ENCODE measurements at regions not wholly inside any gene's neighbourhood (a gene's known extent, or its start where the extent isn't known, plus 50 kb on each side); places are given as distances from the start of the nearest gene placed in this dataset.

DNA sequence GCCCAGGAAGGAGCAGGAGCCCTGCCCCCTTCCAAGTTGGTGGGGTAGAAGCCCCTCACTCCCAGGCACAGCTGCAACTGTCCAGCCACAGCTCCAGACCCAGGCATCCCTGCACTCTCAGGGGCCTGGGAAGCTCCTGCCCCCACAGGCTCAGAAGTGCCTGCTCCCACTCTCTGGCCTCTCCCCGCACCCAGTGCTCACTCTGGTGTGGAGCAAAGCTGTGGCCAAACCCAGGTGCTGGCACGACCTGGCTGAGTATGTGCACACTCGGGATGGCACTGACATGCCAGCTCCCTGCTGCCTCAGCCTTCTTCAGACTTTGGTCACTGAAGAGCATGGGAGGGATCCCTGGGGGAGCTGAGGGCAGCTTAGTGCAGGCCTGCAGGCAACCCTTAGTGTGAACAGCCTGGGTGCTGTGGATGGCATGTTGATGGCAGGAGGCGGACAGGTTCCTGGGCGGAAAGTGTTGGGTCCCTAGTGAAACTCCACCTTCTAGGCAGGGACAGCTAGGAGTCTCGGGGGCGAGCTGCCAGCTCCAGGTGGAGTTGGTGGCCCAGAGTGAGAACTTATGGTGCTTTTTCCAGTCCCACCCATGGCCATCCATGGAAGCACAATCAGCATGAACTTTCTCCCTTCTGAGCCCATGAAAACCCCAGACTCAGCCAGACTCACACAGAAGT lies 489.2 kb upstream of the ROBO2 start:
- Mint-ChIP-seq H3K9me3 (peaks cover 4% of the 10 kb centered on the region), H3K27ac (no peak overlapping the region), H3K27me3 (ENCODE audit: low read depth) (no peaks in the 10 kb centered on the region), H3K4me1 (ENCODE audit: low read depth) (no peaks in the 10 kb centered on the region), H3K4me3 (no peak overlapping the region), H3K36me3 (ENCODE audit: low read depth) (no peaks in the 10 kb centered on the region)
- intact Hi-C loops (cut with micrococcal nuclease): no loop called here
- DNase-seq: no peak
- CTCF ChIA-PET: no interaction called here

DNA sequence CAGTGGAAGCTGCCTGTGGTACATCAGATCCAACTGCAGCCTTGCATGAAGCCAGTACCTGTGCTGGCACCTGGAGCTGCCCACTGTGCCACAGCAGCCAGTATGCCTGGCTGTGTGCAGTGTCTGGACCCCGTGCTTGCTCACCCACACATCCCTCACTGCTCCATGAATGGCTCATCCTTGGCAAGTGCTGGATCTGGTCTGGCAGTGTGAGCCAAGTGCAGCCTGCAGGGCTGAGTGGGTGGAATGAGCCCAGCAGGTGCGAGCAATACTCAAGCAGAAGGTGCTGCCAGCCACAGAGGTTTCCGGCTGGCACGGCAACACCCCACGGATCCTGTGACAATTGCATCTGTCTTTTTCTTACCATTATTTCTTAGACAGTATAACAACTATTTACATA lies 488.2 kb upstream of the ROBO2 start:
- no peaks in the 10 kb centered on the region for H3K27me3 Mint-ChIP-seq (ENCODE audit: low read depth)
- H3K4me3 Mint-ChIP-seq: no peak overlapping the region
- H3K27ac Mint-ChIP-seq: no peak overlapping the region
- CTCF ChIA-PET: interaction anchor here (0.6 kb wide), 1 partner anchor 113 kb away, joined by 3 read pairs; no protein-coding TSS in a partner anchor
- DNase-seq: no peak
- peaks cover 4% of the 10 kb centered on the region for H3K9me3 Mint-ChIP-seq
- no peaks in the 10 kb centered on the region for H3K4me1 Mint-ChIP-seq (ENCODE audit: low read depth)
- no peaks in the 10 kb centered on the region for H3K36me3 Mint-ChIP-seq (ENCODE audit: low read depth)
- intact Hi-C loops (cut with micrococcal nuclease): no loop called here

DNA sequence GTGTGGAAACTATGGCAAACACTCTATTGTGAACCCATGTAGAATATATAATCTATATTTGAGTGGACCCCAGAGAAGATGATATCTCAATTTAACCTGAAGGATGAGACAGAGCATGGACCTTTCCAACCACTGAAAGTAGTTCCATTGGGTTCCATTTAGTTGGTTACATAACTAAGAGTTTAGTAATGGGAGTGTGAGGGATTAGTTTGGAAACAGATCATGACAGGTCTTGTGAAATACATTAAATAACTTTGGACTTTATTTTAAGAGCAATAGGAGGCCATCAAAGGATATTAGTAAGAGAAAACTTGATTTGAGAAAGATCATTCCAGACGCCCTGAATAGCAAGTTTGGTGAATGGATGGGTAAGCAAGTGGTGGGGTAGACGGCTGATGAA lies 487.2 kb upstream of the ROBO2 start:
- H3K4me3 Mint-ChIP-seq: no peak overlapping the region
- intact Hi-C loops (cut with micrococcal nuclease): no loop called here
- peaks cover 4% of the 10 kb centered on the region for H3K9me3 Mint-ChIP-seq
- no peaks in the 10 kb centered on the region for H3K4me1 Mint-ChIP-seq (ENCODE audit: low read depth)
- CTCF ChIA-PET: no interaction called here
- no peak for DNase-seq
- H3K36me3 Mint-ChIP-seq (ENCODE audit: low read depth): no peaks in the 10 kb centered on the region
- no peaks in the 10 kb centered on the region for H3K27me3 Mint-ChIP-seq (ENCODE audit: low read depth)
- H3K27ac Mint-ChIP-seq: no peak overlapping the region

DNA sequence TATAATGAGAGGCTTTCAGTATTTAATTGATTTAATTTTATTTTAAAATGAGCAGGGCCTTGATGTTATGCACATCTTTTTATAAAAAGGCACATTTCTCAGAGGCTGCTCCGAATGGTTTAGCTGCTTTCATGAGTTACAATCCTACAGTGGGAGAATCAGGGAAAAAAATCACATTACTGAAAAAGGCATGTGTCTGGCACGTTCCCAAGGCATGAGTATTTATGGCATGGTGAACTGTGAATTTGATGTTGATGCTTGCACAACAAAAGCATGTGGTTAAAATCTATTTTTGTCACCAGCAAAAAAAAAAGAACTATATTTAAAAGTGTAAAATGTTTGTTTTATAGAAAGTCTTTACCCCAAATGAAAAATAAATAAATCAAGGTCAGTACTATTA lies 485.2 kb upstream of the ROBO2 start:
- intact Hi-C loops (cut with micrococcal nuclease): no loop called here
- no peaks in the 10 kb centered on the region for H3K27me3 Mint-ChIP-seq (ENCODE audit: low read depth)
- no peak overlapping the region for H3K4me3 Mint-ChIP-seq

DNA sequence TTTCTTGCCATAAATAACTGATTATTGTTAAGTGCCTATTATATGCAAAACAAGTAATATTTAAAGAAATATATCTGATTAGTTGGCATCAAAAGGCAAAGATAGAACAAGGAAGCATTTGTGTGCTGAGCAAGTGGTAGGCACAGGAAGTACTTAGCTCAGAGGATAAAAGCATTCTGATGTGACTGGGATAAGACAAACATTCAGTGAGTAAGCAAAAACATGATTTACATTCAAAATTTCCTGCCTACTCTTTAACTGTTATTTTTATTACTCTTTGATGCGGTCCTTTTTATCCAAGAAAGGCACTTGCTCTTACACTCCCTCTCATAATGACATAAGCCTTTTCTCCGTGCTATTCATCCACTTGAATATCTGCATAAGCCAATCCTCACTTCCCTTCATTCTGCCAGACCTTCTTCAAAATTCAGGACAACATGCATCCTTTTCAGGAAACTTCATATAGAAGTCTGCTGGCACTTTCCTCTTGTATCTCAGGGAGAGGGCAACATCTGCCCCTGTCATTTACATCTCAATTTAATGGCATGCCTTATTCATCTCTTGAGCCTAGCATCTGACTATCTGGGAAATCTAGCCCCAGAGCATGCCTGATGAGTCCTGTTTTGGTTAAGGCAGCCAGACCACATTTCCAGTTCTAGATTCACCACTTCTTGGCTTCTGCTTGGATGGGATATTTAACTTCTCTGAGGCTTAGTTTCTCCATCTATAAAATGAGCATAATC lies 478.2 kb upstream of the ROBO2 start:
- Mint-ChIP-seq H3K27me3 (ENCODE audit: low read depth) (no peaks in the 10 kb centered on the region), H3K4me1 (ENCODE audit: low read depth) (no peaks in the 10 kb centered on the region), H3K4me3 (no peak overlapping the region), H3K36me3 (ENCODE audit: low read depth) (no peaks in the 10 kb centered on the region), H3K9me3 (peaks cover 5% of the 10 kb centered on the region), H3K27ac (no peak overlapping the region)
- CTCF ChIA-PET: no interaction called here
- DNase-seq: no peak
- intact Hi-C loops (cut with micrococcal nuclease): no loop called here

More for the DNA sequence above, 485.2 kb upstream of the ROBO2 start:
- Mint-ChIP-seq H3K9me3 (peaks cover 7% of the 10 kb centered on the region), H3K4me1 (ENCODE audit: low read depth) (no peaks in the 10 kb centered on the region), H3K36me3 (ENCODE audit: low read depth) (no peaks in the 10 kb centered on the region), H3K27ac (no peak overlapping the region)
- CTCF ChIA-PET: no interaction called here
- no peak for DNase-seq

DNA sequence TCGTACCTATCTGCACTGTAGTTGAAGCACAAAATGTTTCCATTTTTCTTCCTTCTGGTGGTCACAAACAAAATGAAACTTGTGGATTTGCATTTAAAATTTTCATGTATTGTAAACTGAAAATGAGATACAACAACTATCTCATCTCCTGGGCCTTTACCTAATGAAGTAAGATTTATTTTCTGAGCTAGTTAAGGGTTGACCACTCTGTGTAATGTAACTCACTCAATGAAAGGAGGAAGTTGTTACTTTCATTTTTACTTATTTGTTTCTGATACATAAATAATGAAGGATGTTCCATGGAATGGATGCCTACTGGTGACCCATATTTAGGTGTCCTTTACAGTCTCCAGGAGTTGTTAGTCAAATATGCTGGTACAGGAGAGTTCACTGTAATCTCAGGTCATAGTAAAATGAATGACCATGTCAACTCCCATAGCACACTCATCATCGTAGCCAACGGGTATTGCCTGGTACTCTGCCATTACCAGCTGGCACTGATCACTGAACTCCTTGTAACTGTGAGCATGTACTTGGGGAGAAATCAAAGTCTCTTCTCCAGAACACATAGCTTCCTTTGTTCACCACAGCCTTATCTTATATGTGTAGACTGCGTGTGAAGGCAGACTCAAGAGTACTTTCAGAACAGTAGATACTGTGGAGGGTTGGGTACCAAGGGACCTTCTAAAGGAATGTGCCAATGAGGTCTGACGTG lies 474.2 kb upstream of the ROBO2 start:
- no peak for DNase-seq
- intact Hi-C loops (cut with micrococcal nuclease): no loop called here
- peaks cover 2% of the 10 kb centered on the region for H3K9me3 Mint-ChIP-seq
- H3K4me3 Mint-ChIP-seq: no peak overlapping the region
- no peak overlapping the region for H3K27ac Mint-ChIP-seq
- no peaks in the 10 kb centered on the region for H3K36me3 Mint-ChIP-seq (ENCODE audit: low read depth)
- H3K4me1 Mint-ChIP-seq (ENCODE audit: low read depth): no peaks in the 10 kb centered on the region
- no peaks in the 10 kb centered on the region for H3K27me3 Mint-ChIP-seq (ENCODE audit: low read depth)
- CTCF ChIA-PET: no interaction called here

DNA sequence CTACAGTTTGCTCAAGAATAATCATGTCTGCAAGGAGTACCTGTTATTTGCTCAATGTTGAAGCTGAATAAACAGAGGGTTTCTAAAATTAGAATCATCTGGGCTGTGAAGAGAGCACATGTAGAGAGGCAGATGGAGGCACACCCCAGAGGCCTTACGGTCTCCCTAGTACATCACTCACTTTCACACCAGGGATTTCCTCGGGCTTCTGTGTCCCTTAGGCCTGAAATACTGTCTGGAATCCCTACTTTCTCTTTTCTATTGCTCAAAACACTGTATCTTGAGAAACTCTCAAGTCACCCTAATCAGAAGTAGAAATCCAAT lies 473.7 kb upstream of the ROBO2 start:
- CTCF ChIA-PET: no interaction called here
- Mint-ChIP-seq H3K4me1 (ENCODE audit: low read depth) (no peaks in the 10 kb centered on the region), H3K27me3 (ENCODE audit: low read depth) (no peaks in the 10 kb centered on the region), H3K4me3 (no peak overlapping the region), H3K27ac (no peak overlapping the region), H3K36me3 (ENCODE audit: low read depth) (no peaks in the 10 kb centered on the region), H3K9me3 (peaks cover 2% of the 10 kb centered on the region)
- no peak for DNase-seq
- intact Hi-C loops (cut with micrococcal nuclease): no loop called here

DNA sequence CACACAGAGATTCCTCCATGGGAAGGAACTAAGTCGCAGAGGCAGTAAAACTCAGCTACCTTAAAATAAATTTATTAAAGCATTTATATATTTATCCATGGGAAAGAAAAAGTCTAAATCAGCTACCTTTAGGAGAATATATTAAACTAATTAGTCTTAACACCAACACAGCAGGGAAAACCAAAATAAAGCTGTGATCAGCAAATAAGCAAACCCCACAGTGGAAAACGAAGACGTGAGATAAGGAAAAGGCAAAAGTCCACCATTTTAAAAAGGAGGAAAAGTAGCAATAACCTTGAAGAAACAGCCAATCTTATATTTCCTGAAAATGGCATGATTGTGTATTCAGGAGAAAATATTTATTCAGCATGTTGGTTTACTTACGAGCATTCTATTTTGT lies 473.0 kb upstream of the ROBO2 start:
- peaks cover 2% of the 10 kb centered on the region for H3K9me3 Mint-ChIP-seq
- no peaks in the 10 kb centered on the region for H3K27me3 Mint-ChIP-seq (ENCODE audit: low read depth)
- DNase-seq: no peak
- H3K36me3 Mint-ChIP-seq (ENCODE audit: low read depth): no peaks in the 10 kb centered on the region
- intact Hi-C loops (cut with micrococcal nuclease): no loop called here
- CTCF ChIA-PET: no interaction called here
- no peak overlapping the region for H3K4me3 Mint-ChIP-seq
- H3K4me1 Mint-ChIP-seq (ENCODE audit: low read depth): no peaks in the 10 kb centered on the region
- no peak overlapping the region for H3K27ac Mint-ChIP-seq

DNA sequence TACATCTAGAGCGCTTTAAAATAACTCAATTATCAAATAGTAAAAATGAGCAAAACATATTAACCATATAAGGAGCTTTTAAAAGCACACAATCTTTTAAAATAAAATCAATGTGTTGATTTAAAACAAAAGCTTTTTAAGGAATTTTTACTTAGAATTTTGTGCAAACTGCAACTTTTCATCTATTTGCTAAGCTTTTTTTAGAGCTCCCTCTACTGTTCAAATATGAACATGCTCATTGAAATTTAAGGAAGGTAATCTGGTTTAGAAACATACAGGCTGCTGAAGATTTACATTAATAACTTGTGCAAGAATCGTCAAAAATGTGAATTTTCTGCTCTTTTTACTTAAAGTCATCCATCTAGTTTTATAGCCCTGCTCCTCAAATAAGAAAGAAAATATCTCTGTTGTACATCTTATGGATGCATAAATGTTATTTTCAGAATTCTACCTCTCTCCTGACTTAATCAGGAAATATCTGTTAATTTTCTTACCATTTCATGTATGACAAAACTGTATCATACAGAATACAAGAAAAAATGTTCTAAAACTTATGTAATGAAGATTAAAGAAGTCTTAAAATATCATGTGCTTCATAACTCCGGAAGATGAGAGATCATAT lies 469.4 kb upstream of the ROBO2 start:
- Mint-ChIP-seq H3K9me3 (no peaks in the 10 kb centered on the region), H3K4me1 (ENCODE audit: low read depth) (no peaks in the 10 kb centered on the region), H3K27me3 (ENCODE audit: low read depth) (no peaks in the 10 kb centered on the region), H3K27ac (no peak overlapping the region), H3K36me3 (ENCODE audit: low read depth) (no peaks in the 10 kb centered on the region), H3K4me3 (no peak overlapping the region)
- CTCF ChIA-PET: interaction anchor here (0.6 to 1.1 kb wide), 2 partner anchors 10 to 68 kb away, joined by 3 to 4 read pairs; no protein-coding TSS in a partner anchor
- intact Hi-C loops (cut with micrococcal nuclease): loop anchor here (5.0 kb wide), 1 partner anchor 753 kb away; no protein-coding TSS in a partner anchor
- DNase-seq: no peak

DNA sequence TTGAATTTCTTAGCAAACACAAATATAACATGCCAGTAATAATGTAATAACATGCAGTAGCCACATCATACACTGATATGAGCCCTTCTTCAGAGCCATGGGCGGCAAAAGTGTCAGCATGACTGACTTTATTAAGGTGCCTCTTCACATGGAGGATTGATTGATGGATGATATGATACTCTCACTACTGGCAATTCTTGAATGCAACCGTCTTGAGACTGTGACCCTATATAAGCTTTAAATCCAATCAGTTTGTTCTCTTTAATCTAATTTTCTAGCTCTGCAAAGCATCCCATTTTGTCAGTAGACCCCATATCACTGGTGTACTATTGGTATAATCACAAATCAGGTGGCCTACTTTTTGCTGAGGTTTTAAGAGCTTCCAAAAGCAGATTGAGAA lies 463.7 kb upstream of the ROBO2 start:
- H3K4me3 Mint-ChIP-seq: no peak overlapping the region
- no peaks in the 10 kb centered on the region for H3K36me3 Mint-ChIP-seq (ENCODE audit: low read depth)
- no peak overlapping the region for H3K27ac Mint-ChIP-seq
- CTCF ChIA-PET: no interaction called here
- intact Hi-C loops (cut with micrococcal nuclease): no loop called here
- DNase-seq: no peak
- H3K27me3 Mint-ChIP-seq (ENCODE audit: low read depth): no peaks in the 10 kb centered on the region
- H3K4me1 Mint-ChIP-seq (ENCODE audit: low read depth): no peaks in the 10 kb centered on the region
- H3K9me3 Mint-ChIP-seq: peaks cover 2% of the 10 kb centered on the region

DNA sequence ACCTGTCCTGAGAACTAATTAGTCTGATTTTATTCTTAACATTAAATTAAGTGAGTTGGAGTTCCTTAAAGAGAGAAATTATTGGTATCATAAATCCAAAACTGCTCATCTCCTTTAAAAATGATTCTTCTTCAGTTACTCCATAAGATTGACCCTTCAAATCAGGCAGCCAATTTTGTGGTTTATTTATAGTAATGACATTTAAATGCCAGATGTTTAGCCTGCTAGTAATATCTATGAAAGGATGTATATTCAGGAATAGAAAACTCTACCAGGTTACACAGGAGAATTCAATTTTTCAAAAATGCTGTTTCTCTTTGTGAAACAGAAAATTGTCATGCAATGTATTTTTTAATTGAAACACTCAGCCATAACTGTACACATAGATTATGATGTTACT lies 457.8 kb upstream of the ROBO2 start:
- H3K9me3 Mint-ChIP-seq: peaks cover 5% of the 10 kb centered on the region
- H3K4me3 Mint-ChIP-seq: no peak overlapping the region
- H3K27me3 Mint-ChIP-seq (ENCODE audit: low read depth): no peaks in the 10 kb centered on the region
- CTCF ChIA-PET: no interaction called here
- H3K27ac Mint-ChIP-seq: no peak overlapping the region
- intact Hi-C loops (cut with micrococcal nuclease): no loop called here
- no peaks in the 10 kb centered on the region for H3K4me1 Mint-ChIP-seq (ENCODE audit: low read depth)
- no peaks in the 10 kb centered on the region for H3K36me3 Mint-ChIP-seq (ENCODE audit: low read depth)
- no peak for DNase-seq

DNA sequence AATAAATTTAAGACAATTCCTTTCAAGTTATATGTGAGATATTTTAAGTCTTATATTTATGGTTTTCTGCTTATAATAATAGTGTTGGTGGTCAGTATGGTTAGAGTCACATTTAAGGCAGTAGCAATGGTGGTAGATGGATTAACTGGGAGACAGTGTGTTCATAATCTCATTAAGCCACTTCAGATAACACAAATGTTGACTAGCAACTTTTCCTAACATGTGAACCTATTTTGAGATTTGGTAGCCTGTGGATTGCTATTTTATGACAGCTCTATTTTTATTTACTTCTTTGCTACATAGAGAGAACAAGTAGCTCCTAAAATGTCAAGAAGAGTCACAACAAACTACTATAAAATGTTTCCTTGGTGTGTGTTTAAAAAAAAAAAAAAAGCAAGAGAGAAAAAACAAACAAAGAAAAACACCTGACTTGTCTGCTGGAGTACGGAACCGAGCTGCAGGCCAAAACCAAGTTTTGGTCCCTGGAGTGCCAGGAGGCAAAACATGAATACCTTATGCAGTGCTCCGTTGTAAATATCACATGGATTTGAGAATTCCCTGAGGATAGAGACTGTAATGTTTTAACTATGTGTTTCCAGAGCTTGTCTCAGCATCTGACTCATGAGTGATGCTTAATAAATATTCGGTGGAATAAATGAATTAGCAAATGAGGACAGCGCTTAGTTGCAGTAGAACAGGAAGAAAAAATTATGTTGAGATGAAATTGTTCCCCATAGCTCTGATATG lies 457.1 kb upstream of the ROBO2 start:
- DNase-seq: no peak
- no peak overlapping the region for H3K27ac Mint-ChIP-seq
- no peaks in the 10 kb centered on the region for H3K27me3 Mint-ChIP-seq (ENCODE audit: low read depth)
- no peaks in the 10 kb centered on the region for H3K4me1 Mint-ChIP-seq (ENCODE audit: low read depth)
- H3K4me3 Mint-ChIP-seq: no peak overlapping the region
- no peaks in the 10 kb centered on the region for H3K36me3 Mint-ChIP-seq (ENCODE audit: low read depth)
- peaks cover 8% of the 10 kb centered on the region for H3K9me3 Mint-ChIP-seq
- CTCF ChIA-PET: no interaction called here
- intact Hi-C loops (cut with micrococcal nuclease): no loop called here

Data from activated naive CD4-positive, alpha-beta T cell treated with anti-CD3 and anti-CD28 coated beads for 36 hours (primary cell).